CD4-positive, alpha-beta T cell treated with Interleukin-21 for 1 hour (primary cell): ENCODE measurements at regions not wholly inside any gene's neighbourhood (a gene's known extent, or its start where the extent isn't known, plus 50 kb on each side); places are given as distances from the start of the nearest gene placed in this dataset.

Source experiments
- DNase-seq: peaks from one replicate; pipeline ENCODE4 v3.0.0-alpha.2; 2020

DNA sequence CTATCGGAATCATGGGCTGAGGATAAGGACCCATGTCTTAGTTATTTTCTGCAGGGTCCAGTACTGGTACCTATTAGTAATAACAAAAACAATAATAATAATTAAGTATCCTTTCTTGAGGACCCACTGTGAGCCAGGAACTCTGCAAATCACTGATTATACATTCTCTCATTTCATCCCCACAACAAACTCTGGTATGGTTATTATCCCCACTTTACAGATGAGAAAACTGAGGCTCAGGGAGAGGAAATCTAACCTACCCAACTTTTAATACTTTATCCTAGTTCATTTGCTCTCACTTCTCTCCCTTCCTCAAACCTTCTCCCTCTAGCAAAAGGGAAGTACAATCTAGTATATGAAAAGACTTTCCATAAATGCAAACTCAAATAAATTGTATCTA lies 528.4 kb upstream of the PROK2 start:
- no peak for DNase-seq

DNA sequence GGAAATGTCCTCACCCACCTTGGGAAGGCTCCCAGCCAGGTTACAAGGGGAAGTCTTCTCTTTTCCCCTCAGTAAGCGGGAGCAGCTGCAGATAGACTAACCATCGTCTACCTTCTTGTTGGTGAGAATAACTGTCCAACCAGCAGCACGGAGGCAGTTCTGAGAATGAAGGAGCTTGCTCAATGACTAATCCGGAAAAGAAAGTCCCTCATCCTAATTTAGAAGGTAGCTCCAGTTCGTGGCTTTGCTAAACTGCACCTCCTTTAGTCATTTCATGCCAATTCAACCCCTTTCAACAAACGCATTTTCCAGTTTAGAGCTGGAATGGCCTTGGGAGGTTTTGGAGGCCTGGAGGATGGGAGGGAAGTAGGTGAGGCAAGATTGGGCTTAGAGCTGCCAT lies 527.4 kb upstream of the PROK2 start:
- DNase-seq, result no peak

DNA sequence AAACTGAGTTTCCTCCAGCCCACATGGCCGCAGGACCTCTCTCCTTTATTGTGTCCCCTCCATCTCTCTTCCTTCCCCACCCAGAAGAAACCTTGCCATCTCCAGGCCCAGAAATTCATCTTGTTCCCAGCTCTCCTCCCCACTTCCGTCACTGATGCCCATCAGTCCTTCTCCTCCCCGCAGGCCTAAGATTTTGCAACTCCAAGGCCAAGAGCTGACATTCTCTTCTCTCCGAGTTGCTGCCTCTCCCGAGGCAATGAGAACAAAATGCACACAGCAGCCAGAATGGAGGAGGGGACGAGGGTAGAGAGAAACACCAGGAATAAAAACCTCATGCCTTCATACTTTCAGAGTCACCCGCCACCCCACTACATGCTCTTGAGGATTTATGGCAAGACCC lies 526.5 kb upstream of the PROK2 start:
- no peak for DNase-seq

DNA sequence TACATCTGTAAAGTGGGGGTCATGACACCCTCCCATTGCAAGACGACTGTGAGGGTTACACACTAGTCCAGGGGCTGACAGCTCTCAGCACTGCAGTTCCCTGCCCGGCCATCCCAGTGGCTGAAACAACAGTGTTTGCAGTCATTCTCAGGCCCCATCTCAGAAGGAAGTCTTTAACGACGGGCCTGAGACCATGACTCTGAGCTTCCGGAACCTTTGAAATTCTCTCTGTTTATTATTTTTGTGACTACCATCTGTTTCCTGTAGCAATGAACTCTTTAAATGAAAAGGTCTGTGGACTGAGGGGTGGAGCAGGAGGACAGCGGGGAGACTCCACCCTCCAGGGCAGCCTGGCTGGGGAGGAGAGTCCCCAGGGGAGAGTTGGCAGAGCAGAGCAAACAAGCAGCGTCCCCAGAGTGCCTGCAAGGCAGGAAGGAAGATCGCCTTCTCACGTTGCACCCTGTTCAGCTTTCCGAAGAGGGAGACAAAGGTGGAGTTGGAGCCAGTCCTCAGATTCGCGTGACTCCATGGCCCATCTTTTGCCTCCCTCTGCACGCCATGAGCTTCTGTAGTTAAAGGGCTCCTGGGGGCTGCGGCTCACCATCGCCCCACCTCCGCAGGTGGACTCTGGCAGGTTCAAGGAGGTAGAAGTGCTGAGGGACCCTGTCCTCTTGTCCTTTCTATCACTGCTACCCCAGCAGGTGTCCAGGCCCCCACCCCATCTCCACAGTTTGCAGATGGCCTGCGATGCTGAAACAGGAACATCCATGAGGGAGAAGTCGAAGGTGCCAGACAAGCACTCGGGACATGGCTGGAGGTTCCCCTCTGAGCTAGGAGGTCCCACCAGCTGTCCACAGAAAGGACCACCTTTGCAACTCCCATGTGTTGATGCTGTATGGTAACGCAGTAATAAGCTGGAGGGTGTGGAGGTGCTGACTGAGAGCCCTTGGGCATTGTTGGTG lies 525.8 kb upstream of the PROK2 start:
- peak; percentile 6 for DNase-seq

DNA sequence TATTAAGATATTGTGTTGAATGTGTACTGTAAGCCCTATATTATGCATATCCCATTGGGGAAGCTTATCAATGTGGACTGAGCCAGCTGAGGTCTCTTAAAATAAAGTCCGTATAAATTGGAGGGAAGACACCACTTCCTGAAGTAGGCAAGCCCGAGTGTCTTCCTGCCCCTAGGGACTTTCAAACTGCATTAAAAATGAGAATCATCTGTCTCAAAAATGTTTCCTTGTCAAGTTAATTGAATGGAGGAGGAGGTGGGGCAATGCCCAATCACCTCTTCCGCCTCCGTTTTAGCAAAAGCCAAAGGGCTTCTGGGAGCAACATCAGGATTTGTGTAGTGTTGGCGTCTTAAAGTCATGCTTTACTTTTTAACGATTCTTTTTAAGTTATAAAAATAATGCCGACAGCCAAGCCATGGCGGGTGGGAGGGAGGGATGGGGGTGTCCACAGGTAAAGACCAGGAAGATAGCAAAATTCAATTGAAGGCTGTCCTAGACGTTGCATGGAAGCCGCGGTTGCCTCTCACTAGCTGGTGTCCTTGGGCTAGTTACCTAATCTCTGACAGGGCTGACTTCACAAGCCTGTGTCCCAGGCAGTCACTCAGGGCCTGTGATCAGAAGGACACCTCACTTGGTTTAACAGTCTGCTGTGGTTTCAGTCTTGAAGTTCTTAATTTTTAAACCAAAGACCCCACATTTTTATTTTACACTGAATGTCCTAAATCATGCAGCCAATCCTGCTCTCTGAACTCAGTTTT lies 524.9 kb upstream of the PROK2 start:
- no peak for DNase-seq

DNA sequence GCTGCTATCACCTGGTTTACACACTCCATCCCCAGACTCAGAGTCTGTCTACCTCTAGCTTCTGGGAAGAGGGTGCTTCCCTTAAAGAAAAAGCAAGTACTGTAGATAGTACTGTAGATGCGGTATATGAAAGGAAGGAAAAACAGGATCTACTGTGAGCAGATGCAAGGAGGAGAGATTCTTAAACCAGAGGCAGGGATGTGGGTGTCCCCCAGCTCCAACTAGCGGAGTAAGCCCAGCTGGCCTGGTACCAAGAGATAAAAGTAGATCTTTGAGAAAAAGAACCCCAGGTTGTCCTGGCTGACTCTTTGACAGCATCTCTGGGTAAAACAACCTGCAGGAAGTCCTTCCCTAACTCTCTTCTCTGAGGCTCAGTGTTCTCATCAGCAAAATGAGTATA lies 523.7 kb upstream of the PROK2 start:
- DNase-seq, result no peak

DNA sequence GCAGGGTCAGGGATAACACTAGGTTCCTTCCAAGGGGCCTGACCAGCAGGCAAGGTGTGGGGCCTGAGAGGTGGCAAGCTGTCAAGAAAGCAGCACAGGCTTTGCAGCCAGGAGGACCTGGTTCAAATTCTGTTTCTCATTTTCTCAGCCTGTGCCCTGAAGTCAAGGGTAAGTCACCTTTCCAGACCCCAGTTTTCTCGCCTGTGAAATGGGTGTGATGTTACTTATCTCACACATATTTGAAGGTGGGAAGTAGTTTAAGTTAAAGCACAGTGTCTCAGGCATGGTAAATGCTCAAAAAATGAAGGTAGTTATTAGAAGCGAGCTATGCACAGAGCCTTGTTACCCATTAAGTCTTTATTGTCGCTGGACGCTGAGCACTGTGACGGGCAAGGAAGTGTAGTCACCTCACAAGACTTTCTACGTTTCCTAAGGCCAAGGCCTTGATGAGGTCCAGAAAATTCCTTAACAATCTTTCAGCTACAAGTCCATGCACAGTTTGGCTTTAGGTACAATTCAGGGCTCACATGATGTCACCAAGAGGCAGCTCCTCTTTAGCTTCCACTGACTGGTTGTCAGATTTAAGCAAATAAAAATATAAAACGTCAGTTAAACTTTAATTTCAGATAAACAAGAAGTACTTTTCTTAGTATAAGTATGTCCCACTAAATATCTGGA lies 522.6 kb upstream of the PROK2 start:
- no peak for DNase-seq

DNA sequence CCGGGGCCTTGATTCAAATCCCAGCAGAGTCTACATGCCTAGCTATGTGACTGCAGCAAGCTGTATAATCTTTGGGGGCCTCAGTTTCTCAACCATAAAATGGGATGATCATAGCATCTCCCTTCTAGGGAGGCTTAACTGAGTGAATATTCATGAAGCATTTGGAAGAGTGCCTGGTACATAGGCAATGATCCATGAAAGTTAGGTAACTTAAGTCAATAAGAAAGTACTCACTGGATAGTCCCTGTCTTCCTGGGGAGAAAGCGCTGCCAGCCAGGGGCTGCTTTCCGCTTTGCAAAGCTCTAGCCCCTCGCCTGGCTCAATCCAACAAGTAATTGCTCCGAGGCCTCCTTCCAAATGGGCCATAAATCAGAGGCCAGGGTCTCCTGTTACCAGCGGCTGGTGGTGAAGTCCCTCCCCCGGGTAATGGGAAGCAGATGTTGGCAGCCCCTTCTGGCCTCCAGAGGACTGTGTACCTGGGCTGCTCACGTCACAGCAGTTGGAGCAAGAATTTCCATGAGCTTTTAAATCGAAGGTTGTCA lies 521.9 kb upstream of the PROK2 start:
- no peak for DNase-seq

DNA sequence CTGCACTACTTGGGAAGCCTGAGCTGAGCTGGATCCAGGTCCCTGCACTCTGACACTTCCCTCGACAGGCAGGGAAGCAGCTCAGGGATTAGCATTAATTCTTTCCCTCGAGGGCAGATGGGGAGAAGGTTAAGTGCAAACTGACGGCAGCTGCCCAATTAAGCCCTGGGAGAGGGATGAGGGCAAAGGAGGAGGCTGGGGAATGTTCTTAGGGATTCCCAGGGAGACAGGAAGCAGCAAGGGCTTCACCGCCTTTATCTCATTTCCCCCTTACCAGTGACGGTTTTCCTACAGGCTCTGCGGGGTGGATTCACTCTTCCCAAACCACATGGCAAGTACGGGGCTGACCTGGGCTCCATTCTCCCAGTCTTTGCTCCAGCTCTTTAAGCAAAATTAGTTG lies 519.0 kb upstream of the PROK2 start:
- no peak for DNase-seq

DNA sequence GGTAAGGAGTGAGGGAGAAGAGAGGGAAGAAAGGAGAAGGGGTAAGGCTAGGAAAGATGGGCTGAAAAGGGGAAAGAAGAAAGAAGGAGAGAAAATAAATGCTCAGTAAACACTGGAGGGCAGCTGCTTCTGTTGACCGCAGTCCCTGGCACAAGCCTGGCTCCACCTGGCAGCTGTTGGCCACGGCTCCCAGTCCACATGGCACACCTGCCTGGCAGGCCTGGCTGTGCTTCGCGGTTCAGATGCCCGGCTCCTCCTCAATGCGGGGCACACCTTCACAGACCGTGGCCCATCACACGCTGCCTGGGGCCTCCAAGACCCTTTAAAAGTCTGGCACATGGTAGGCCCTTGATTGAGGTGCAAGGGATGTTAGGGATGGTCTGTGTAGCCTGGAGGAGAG lies 516.8 kb upstream of the PROK2 start:
- DNase-seq, result no peak

DNA sequence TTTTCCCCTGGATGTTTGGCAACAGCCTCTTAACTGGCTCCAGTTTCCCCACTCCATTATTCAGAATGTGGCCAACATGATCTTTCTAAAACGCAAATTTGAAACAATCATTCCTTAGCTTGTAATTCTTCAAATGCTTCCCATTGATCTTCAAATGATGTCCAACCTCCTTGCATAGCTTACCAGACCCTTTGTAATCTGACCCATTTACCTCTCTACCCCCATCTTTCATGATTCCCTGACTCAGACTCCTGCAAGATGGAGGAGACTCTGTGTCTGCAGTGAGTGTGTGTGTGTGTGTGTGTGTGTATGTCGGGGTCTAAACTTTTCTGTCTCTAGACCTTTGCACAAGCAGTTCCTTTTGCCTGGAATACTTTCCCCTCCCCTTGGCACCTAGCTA lies 515.7 kb upstream of the PROK2 start:
- DNase-seq, result no peak

DNA sequence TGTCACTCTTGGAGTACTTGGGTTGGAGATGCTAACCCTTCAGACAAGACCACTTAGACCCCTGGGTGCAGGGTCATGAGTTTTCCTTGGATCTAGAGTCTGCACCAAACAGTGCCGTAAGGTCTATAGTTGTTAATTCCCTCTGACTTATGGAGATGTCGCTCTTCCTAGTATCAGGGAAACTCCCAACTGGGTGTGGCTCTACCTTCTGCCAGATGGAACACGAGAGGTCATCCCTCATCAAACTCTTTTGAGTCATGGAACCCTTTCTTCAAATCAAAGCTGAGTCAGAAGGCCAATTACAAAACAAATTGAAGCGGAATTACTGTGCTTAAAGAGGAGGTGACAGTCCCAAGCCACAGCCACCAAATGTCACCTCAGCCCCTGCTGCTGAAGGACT lies 514.9 kb upstream of the PROK2 start:
- DNase-seq, result no peak

DNA sequence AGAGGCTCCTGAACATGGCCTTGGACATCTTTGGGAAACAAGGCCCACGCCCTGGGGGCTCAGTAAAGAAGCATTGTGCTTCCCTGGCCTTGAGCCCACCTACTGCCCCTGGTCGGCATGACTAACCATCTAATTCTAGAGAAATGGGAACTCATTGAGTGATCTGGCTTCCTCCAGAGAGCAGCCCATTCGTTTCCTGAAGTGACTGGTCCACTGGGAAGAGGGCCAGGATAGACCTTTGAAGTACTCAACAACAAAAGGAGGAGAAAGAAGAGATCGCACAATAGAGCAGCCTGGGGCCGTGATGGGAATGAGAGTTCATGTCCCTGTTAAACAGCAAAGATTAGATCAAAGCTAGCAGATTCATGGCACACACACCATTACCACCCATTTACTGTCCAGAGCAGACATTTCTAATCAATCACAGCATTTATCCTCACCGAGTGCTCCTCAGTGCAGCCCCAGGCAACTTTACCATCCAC lies 514.4 kb upstream of the PROK2 start:
- DNase-seq, result no peak

DNA sequence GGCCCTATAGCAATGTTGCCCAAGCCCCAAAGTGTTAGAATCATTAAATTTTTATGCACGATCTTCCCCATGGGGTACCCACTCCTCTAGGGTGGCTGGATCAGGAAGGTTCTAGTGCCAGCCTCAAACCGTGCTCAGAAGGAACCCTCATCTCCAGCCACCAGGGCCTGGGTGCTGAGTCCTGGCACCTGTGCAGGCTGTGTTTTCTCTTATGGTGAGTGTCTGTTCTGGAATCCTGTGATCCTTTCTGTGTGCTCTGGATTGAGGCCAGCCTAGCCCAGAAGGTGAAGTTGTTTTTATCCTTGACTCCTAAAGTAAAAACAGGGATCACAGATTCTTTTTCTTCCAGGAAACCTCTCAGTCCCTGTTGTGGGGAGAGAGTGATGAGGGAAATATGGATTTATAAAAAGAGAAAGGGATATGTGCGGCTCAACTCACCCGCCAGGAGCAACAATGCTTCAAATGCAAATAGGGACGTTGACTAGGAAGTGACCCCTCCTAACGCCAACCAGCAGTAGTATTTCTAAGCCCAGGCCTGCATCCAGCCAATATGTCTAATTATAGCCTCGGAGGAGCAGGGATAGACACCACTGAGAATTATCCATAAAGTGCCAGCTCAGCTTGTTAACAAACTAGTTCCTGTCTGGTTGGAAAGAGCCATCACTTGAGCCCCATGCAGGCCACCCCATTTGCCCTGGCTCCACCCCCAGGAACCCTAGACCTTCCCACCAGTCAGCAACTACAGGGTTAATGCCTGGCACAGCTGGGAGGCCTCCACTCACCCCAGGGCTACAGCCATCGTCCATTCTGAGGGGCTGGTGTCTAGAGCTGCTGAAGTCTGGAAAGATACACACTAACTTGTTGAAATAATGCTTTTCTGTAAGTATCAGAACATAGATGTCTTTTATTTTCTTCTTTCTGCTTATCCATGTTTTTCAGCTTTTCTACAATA lies 513.5 kb upstream of the PROK2 start:
- no peak for DNase-seq

DNA sequence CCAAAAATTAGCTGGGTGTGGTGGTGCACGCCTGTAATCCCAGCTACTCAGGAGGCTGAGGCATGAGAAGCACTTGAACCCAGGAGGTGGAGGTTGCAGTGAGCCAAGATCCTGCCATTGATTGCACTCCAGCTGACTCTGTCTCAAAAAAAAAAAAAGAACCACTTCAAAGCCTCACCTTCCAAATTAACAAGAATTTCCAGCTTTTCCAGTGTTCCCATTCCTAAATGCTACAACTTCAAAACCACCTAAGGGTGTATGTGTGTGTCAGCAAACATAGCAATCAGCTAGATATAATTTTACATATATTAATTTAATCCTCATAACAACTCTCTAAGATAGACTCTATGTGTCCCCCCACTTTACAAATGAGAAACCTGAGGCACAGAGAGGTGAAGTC lies 512.5 kb upstream of the PROK2 start:
- DNase-seq, result no peak

DNA sequence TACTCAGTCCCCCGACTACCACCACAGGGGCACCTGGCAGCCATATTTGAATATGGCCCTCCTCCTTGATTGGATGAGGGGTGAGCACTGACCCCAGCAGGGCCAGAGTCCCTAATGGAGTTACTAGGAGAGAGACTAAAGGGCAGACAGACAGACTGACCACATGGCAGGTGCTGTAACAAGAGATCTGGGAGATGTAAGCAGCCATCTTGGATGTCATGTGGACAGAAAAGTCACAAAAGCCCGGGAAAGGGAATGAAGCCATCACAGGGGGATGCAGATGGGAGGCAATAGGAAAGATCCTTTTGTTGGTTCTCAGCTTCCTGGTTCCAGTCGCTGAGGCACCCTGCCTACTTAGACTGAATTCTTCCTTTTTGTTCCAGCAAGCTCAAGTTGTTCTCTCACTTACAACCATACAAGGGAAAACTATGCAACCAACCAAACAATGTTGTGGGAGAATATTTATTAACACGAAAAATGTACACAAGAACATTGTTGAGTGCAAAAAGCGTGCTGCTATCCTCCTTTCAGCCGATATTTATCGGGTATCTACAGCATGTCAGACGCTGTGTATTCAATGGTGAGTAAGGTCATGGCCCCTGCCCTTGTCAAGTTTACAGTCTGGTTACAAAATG lies 511.6 kb upstream of the PROK2 start:
- DNase-seq, result no peak

DNA sequence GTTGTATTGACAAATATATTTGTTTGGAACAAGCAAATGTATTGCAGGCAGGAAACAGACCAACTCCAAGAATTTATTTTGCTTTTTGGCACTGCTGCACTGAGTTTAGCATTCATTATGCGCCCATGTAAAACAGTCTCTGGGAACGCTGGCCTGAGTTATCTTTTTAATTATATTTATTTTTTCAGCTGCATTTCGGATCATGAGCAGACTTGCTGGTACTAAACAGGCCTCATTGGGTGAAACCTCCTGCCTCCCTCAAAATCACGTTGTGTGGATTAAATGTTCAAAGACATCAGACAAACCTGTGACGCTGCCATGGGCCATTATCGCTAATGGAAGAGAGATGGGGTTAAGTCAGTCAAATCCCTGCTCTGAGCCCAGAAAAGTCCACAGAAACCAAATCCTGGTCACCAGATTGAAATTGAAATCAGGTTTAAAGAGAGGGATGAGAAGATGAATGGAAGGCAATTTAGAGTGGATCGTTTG lies 511.1 kb upstream of the PROK2 start:
- no peak for DNase-seq

DNA sequence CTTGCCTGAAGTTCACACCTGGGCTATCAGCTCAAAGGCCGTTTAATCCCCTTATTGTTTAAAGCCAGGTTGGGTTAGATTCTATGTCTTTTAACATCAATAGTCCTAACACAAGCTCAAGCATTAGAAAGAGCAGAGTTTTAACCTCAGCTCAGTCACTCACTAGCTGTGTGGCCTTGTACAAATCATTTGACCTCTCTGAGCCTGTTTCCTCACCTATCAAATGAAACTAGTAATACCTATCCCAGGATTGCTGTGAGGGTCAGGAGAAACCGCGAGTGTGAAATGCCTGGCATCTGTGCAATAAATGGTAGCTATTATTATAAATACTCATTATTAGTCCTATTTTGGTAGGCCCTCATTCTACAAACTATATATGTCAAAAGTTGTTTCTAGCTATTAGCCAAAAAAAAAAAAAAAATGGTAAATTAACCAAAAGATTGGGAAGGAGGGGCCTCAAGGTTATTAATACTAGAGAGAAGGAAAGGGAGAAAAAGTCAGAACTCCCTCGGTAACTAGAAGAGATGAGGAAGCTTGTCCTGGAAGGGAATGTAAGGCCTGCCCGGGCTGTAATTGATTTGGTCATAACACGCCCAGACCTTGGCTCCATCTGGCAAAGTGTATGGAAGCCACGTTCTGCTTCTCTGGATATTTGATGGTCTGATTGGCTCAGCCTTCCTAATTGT lies 510.5 kb upstream of the PROK2 start:
- no peak for DNase-seq

DNA sequence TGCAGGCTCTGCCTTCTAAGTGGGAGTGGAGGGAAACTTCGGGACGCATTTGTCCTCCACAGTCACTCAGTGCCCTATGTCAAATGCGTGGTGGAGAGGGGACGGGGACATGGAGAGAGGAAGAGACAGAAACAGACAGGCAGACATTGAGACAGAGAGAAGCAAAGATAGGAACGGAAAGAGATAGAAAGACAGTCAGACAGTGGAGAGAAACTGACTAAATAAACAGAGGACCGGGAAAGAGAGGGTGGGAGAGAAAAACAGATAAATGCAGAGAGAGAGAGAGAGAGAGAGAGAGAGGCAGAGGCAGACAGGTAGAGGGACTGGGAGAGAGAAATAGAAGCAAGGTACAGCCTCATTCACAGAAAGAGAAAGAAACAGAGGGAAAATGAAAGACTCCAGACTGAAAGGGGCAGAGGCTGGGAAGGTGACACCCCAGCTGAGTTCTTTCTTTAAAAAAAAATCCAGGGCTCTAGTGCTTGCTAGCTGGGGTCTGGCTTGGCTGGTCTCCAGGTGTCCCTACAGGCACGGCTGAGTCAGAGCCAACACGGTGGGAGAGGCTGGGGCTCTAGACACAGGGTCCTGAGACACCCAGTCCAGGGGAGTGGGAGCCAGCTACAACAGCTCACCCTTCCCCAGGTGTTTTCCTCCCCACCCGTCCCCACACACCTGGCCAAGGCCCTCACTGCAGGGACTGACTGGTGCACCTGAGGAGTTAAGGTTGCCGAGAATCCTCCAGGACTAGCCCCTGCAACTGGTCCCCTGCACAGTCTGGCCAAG lies 506.1 kb upstream of the PROK2 start:
- DNase-seq, result no peak

DNA sequence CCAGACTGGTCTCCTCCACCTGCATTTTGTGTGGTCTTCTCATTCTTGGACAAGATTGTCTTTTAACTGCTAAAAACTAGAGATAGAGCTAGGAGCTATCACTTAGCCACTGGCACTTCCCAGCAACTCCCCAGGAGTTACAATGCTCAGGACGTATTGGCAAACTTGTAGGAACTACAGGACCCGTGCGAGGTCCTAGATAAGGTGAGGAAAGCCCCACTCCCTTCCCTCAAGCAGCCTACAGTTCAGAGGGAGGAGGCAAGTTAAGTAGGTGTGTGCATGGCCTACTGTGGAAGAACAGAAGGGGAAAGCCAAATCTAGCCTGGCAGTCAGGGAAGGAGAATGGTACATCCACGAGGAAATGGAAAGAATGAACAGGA lies 504.7 kb upstream of the PROK2 start:
- no peak for DNase-seq
